ENCODE measurements at regions not wholly inside any gene's neighbourhood (a gene's known extent, or its start where the extent isn't known, plus 50 kb on each side); places are given as distances from the start of the nearest gene placed in this dataset.

- TF ChIP-seq EZH2phosphoT487 (IDR thresholded peaks at IDR 0.05; ENCODE audit: insufficient read depth, low read depth): no peak
- TF ChIP-seq EZH2 (IDR thresholded peaks at IDR 0.05; ENCODE audit: insufficient read depth, poor library complexity, severe bottlenecking): no peak
Measured at GRCh38 chr18:78562531-78562961, 417.1 kb upstream of the SALL3 start.
